Transverse colon (tissue), 4 donors: ENCODE measurements at regions not wholly inside any gene's neighbourhood (a gene's known extent, or its start where the extent isn't known, plus 50 kb on each side); places are given as distances from the start of the nearest gene placed in this dataset.

Experiments
- POLR2A ChIP-seq: fragments of 450-650 bp; IDR thresholded peaks from one replicate; pipeline ENCODE4 v1.6.1; 2016; ENCODE audit warnings: antibody characterized with exemption, mild to moderate bottlenecking, moderate library complexity
- POLR2AphosphoS5 ChIP-seq, 3 donors: sonication (generic); formaldehyde crosslinking; IDR thresholded peaks; one replicate each; pipeline ENCODE4 v1.6.1; 2016; ENCODE audit warnings: antibody characterized with exemption in 3 of 3
- TF ChIP-seq, protein P1 (sequence below), 5 experiments: fragments of 200-600 bp in 3 of 5; fragments of 450-650 bp in 2 of 5; sonication (generic) in 3 of 5; IDR thresholded peaks; 1 replicate in 2 of 5; 2 replicates in 3 of 5; pipeline ENCODE4 v1.5.1; 2016 to 2017; ENCODE audit warnings: antibody characterized with exemption in 5 of 5, inconsistent platforms in 3 of 5, mild to moderate bottlenecking in 2 of 5, moderate library complexity in 1 of 5

DNA sequence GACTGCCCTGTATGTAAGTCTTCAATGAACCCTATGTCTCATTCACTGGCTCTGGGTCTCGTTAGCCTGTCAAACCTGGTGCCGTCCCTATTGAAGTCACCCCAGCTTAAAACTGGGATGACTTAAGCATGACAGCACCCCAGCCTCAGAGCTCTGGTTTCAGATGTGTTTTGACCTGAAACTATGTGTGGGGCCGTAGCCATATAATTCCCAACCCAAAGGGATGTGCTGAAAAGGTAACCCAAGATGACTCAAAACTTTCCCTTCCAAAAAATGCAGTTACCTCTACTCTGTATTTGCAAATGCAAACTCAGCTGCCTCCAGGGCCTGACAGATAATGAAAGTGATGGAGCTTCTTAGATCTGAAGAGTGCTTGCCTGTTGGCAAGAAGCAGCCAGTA, 478.3 kb upstream of the ERCC4 start:
- TF ChIP-seq, protein P1, sequence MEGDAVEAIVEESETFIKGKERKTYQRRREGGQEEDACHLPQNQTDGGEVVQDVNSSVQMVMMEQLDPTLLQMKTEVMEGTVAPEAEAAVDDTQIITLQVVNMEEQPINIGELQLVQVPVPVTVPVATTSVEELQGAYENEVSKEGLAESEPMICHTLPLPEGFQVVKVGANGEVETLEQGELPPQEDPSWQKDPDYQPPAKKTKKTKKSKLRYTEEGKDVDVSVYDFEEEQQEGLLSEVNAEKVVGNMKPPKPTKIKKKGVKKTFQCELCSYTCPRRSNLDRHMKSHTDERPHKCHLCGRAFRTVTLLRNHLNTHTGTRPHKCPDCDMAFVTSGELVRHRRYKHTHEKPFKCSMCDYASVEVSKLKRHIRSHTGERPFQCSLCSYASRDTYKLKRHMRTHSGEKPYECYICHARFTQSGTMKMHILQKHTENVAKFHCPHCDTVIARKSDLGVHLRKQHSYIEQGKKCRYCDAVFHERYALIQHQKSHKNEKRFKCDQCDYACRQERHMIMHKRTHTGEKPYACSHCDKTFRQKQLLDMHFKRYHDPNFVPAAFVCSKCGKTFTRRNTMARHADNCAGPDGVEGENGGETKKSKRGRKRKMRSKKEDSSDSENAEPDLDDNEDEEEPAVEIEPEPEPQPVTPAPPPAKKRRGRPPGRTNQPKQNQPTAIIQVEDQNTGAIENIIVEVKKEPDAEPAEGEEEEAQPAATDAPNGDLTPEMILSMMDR (IDR thresholded peaks at IDR 0.05), result no peak
- TF ChIP-seq POLR2AphosphoS5 (IDR thresholded peaks at IDR 0.05) (no peak), POLR2A (no peak)
